Fibroblast of lung (primary cell): ENCODE measurements at regions not wholly inside any gene's neighbourhood (a gene's known extent, or its start where the extent isn't known, plus 50 kb on each side); places are given as distances from the start of the nearest gene placed in this dataset.
A peak's percentile ranks its signal among the peaks of the same experiment; 100 is the strongest.

Source experiments
- DNase-seq, 2 donors: peaks; one replicate each; pipeline versions ENCODE4 v3.0.0 to v3.0.0-alpha.2; 2010; ENCODE audit warnings: low read depth in 2 of 2
- H2AFZ ChIP-seq: 2 replicates; pipeline ENCODE4 v1.5.1; 2012; ENCODE audit warnings: low read length, control low read depth, inconsistent platforms
- H3K27ac ChIP-seq: 2 replicates; pipeline ENCODE4 v1.5.1; 2011; ENCODE audit warnings: low read length, control low read depth; ENCODE audit not compliant: insufficient read depth
- H3K27me3 ChIP-seq: 2 replicates; pipeline ENCODE4 v1.5.1; 2011; ENCODE audit warnings: mild to moderate bottlenecking, low read length; ENCODE audit not compliant: control insufficient read depth, insufficient read depth
- H3K36me3 ChIP-seq: 2 replicates; pipeline ENCODE4 v1.5.1; 2011; ENCODE audit warnings: low read length; ENCODE audit not compliant: control insufficient read depth, insufficient read depth
- H3K4me1 ChIP-seq: 2 replicates; pipeline ENCODE4 v1.5.1; 2011; ENCODE audit warnings: low read length; ENCODE audit not compliant: control insufficient read depth, insufficient read depth; ENCODE audit errors: extremely low read depth
- H3K4me2 ChIP-seq: 2 replicates; pipeline ENCODE4 v1.5.1; 2011; ENCODE audit warnings: low read length, control low read depth; ENCODE audit not compliant: insufficient read depth; ENCODE audit errors: extremely low read depth
- H3K4me3 ChIP-seq, 4 experiments: fragments of 200-600 bp in 1 of 4; sonication (generic) in 1 of 4; replicated peaks in 1 of 4; 2 replicates each; pipeline ENCODE4 v1.5.1; 2011 to 2016; ENCODE audit warnings: low read length in 4 of 4, low read depth in 3 of 4, mild to moderate bottlenecking in 3 of 4, control low read depth in 2 of 4, inconsistent platforms in 1 of 4, mixed read lengths in 1 of 4; ENCODE audit not compliant: insufficient read depth in 1 of 4; ENCODE audit errors: control extremely low read depth in 1 of 4
- H3K79me2 ChIP-seq: 2 replicates; pipeline ENCODE4 v1.5.1; 2012; ENCODE audit warnings: mild to moderate bottlenecking, low read length, inconsistent platforms; ENCODE audit not compliant: control insufficient read depth, insufficient read depth
- H3K9ac ChIP-seq: 2 replicates; pipeline ENCODE4 v1.5.1; 2011; ENCODE audit warnings: mild to moderate bottlenecking, low read length, control low read depth; ENCODE audit not compliant: insufficient read depth
- H3K9me3 ChIP-seq: 2 replicates; pipeline ENCODE4 v1.5.1; 2012; ENCODE audit warnings: low read depth, low read length; ENCODE audit not compliant: control insufficient read depth, insufficient read depth
- H4K20me1 ChIP-seq: 2 replicates; pipeline ENCODE4 v1.5.1; 2011; ENCODE audit warnings: low read length; ENCODE audit not compliant: control insufficient read depth, insufficient read depth; ENCODE audit errors: extremely low read depth
- CTCF ChIP-seq, 2 donors: IDR thresholded peaks in 1 of 2; conservative IDR thresholded peaks in 1 of 2; 1 replicate in 1 of 2; 2 replicates in 1 of 2; pipeline ENCODE4 v1.5.1; 2011 to 2012; ENCODE audit warnings: low read length in 2 of 2, control low read depth in 1 of 2, inconsistent platforms in 1 of 2, low read depth in 1 of 2, mild to moderate bottlenecking in 1 of 2
- EZH2 ChIP-seq: IDR thresholded peaks from 2 replicates; pipeline ENCODE4 v1.5.1; 2012; ENCODE audit warnings: low read length, control low read depth, mild to moderate bottlenecking; ENCODE audit errors: missing control alignments

- Histone ChIP-seq H3K9me3 (no peaks in the 10 kb centered on the region), H3K9ac (no peak overlapping the region), H3K4me2 (no peak overlapping the region), H4K20me1 (no peaks in the 10 kb centered on the region), H3K4me1 (no peaks in the 10 kb centered on the region), H3K4me3 (no peak overlapping the region), H3K36me3 (no peaks in the 10 kb centered on the region), H3K79me2 (no peaks in the 10 kb centered on the region), H2AFZ (no peak overlapping the region), H3K27ac (no peak overlapping the region), H3K27me3 (no peaks in the 10 kb centered on the region)
- TF ChIP-seq EZH2 (no peak), CTCF (conservative IDR thresholded peaks at IDR 0.05 in 1 of 2, IDR thresholded peaks at IDR 0.05 in 1 of 2; ENCODE audit: low read depth in 1 of 2, low read length in 2 of 2) (no peak)
- DNase-seq: no peak
These were observed 316.2 kb upstream of the NAV3 start for GRCh38 chr12:77514511-77514910.

GRCh38 chr12:77510985-77511384, 319.7 kb upstream of the NAV3 start:
- H3K36me3 ChIP-seq: no peaks in the 10 kb centered on the region
- no peak overlapping the region for H3K9ac ChIP-seq
- TF ChIP-seq EZH2: no peak
- TF ChIP-seq CTCF (conservative IDR thresholded peaks at IDR 0.05 in 1 of 2, IDR thresholded peaks at IDR 0.05 in 1 of 2; ENCODE audit: low read depth in 1 of 2, low read length in 2 of 2): no peak

GRCh38 chr12:77504466-77504865, 326.2 kb upstream of the NAV3 start:
- Histone ChIP-seq H3K4me1 (no peaks in the 10 kb centered on the region), H3K9ac (no peak overlapping the region), H2AFZ (no peak overlapping the region), H3K9me3 (no peaks in the 10 kb centered on the region), H3K27ac (no peak overlapping the region), H3K27me3 (no peaks in the 10 kb centered on the region), H4K20me1 (no peaks in the 10 kb centered on the region), H3K36me3 (no peaks in the 10 kb centered on the region), H3K4me2 (no peak overlapping the region), H3K79me2 (no peaks in the 10 kb centered on the region), H3K4me3 (no peak overlapping the region)
- DNase-seq: peak in 1 of 2 donors; percentile 70
- TF ChIP-seq CTCF (conservative IDR thresholded peaks at IDR 0.05 in 1 of 2, IDR thresholded peaks at IDR 0.05 in 1 of 2; ENCODE audit: low read depth in 1 of 2, low read length in 2 of 2): no peak

More at GRCh38 chr12:77510985-77511384, 319.7 kb upstream of the NAV3 start:
- H3K27ac ChIP-seq: no peak overlapping the region
- H3K9me3 ChIP-seq: no peaks in the 10 kb centered on the region
- no peak overlapping the region for H3K4me3 ChIP-seq
- no peaks in the 10 kb centered on the region for H4K20me1 ChIP-seq
- H2AFZ ChIP-seq: no peak overlapping the region
- no peaks in the 10 kb centered on the region for H3K27me3 ChIP-seq
- no peaks in the 10 kb centered on the region for H3K4me1 ChIP-seq
- no peak overlapping the region for H3K4me2 ChIP-seq
- H3K79me2 ChIP-seq: no peaks in the 10 kb centered on the region
- no peak for DNase-seq
